ENCODE measurements at regions not wholly inside any gene's neighbourhood (a gene's known extent, or its start where the extent isn't known, plus 50 kb on each side); places are given as distances from the start of the nearest gene placed in this dataset.

- no peak for TF ChIP-seq SUZ12 (IDR thresholded peaks at IDR 0.05; ENCODE audit: extremely low read depth, insufficient read depth, insufficient read length)
- TF ChIP-seq ZNF274 (IDR thresholded peaks at IDR 0.05; ENCODE audit: low read depth, low read length): no peak
Observed at GRCh38 chr2:121071034-121071504, 213.9 kb downstream of the TFCP2L1 start.
